Neuronal stem cell (in vitro differentiated cells): ENCODE measurements at regions not wholly inside any gene's neighbourhood (a gene's known extent, or its start where the extent isn't known, plus 50 kb on each side); places are given as distances from the start of the nearest gene placed in this dataset.

Experiments used
- DNase-seq: peaks from one replicate; pipeline ENCODE4 v3.0.0-alpha.2; 2013; ENCODE audit warnings: low spot score
- H2AFZ ChIP-seq: one replicate; pipeline ENCODE4 v1.6.1; 2013; ENCODE audit warnings: mild to moderate bottlenecking, low read length, inconsistent platforms
- H2AK5ac ChIP-seq: 2 replicates; pipeline ENCODE4 v1.6.1; 2013; ENCODE audit warnings: low read depth, mild to moderate bottlenecking, inconsistent platforms, low read length, moderate library complexity, mixed read lengths
- H2BK120ac ChIP-seq: 2 replicates; pipeline ENCODE4 v1.6.1; 2013; ENCODE audit warnings: low read depth, mild to moderate bottlenecking, inconsistent platforms, low read length, moderate library complexity, mixed read lengths
- H2BK12ac ChIP-seq: one replicate; pipeline ENCODE4 v1.6.1; 2013; ENCODE audit warnings: low read length, inconsistent platforms
- H2BK15ac ChIP-seq: 2 replicates; pipeline ENCODE4 v1.6.1; 2013; ENCODE audit warnings: mild to moderate bottlenecking, low read length, inconsistent platforms, mixed read lengths
- H2BK5ac ChIP-seq: one replicate; pipeline ENCODE4 v1.6.1; 2013; ENCODE audit warnings: inconsistent platforms, mild to moderate bottlenecking, low read length, moderate library complexity
- H3K14ac ChIP-seq: one replicate; pipeline ENCODE4 v1.6.1; 2013; ENCODE audit warnings: low read length, inconsistent platforms
- H3K18ac ChIP-seq: 2 replicates; pipeline ENCODE4 v1.6.1; 2013; ENCODE audit warnings: low read length, inconsistent platforms
- H3K23ac ChIP-seq: 2 replicates; pipeline ENCODE4 v1.6.1; 2013; ENCODE audit warnings: low read depth, mild to moderate bottlenecking, mixed read lengths, low read length, inconsistent platforms; ENCODE audit not compliant: poor library complexity
- H3K27ac ChIP-seq: replicated peaks from 3 replicates; pipeline ENCODE4 v1.5.1; 2013; ENCODE audit warnings: low read length, inconsistent platforms
- H3K27me3 ChIP-seq, 3 experiments: 2 replicates each; pipeline ENCODE4 v1.6.1; 2013; ENCODE audit warnings: low read length in 3 of 3, mild to moderate bottlenecking in 2 of 3, inconsistent platforms in 1 of 3, low read depth in 1 of 3, mixed read lengths in 1 of 3, moderate library complexity in 1 of 3; ENCODE audit not compliant: control insufficient read depth in 3 of 3, insufficient read depth in 3 of 3
- H3K36me3 ChIP-seq, 2 donors: replicated peaks in 1 of 2; 2 replicates each; pipeline ENCODE4 v1.6.1; 2013; ENCODE audit warnings: low read length in 2 of 2; ENCODE audit not compliant: control insufficient read depth in 2 of 2, insufficient read depth in 2 of 2
- H3K4ac ChIP-seq: 2 replicates; pipeline ENCODE4 v1.6.1; 2013; ENCODE audit warnings: inconsistent platforms, mild to moderate bottlenecking, low read length, moderate library complexity
- H3K4me1 ChIP-seq, 2 donors: 1 replicate in 1 of 2; 2 replicates in 1 of 2; pipeline ENCODE4 v1.6.1; 2013; ENCODE audit warnings: low read length in 2 of 2, low read depth in 1 of 2; ENCODE audit not compliant: control insufficient read depth in 2 of 2, insufficient read depth in 1 of 2
- H3K4me2 ChIP-seq: one replicate; pipeline ENCODE4 v1.6.1; 2013; ENCODE audit warnings: mild to moderate bottlenecking, low read length, inconsistent platforms; ENCODE audit not compliant: insufficient read depth, poor library complexity, severe bottlenecking
- H3K4me3 ChIP-seq, 2 donors: 2 replicates each; pipeline ENCODE4 v1.5.1; 2013; ENCODE audit warnings: low read length in 2 of 2, mild to moderate bottlenecking in 2 of 2, inconsistent platforms in 1 of 2, moderate library complexity in 1 of 2
- H3K79me1 ChIP-seq: one replicate; pipeline ENCODE4 v1.6.1; 2013; ENCODE audit warnings: low read depth, mild to moderate bottlenecking, inconsistent platforms, low read length, moderate library complexity
- H3K9ac ChIP-seq: one replicate; pipeline ENCODE4 v1.6.1; 2013; ENCODE audit warnings: mild to moderate bottlenecking, low read depth, low read length, inconsistent platforms; ENCODE audit not compliant: poor library complexity
- H3K9me3 ChIP-seq, 2 donors: replicated peaks in 1 of 2; 2 replicates each; pipeline versions ENCODE3 to v1.6.1; 2013; ENCODE audit warnings: low read length in 2 of 2, mild to moderate bottlenecking in 2 of 2, inconsistent platforms in 1 of 2, low read depth in 1 of 2, mixed read lengths in 1 of 2, moderate library complexity in 1 of 2; ENCODE audit not compliant: control insufficient read depth in 2 of 2, insufficient read depth in 1 of 2
- H4K8ac ChIP-seq: one replicate; pipeline ENCODE4 v1.6.1; 2013; ENCODE audit warnings: low read depth, mild to moderate bottlenecking, inconsistent platforms, low read length, moderate library complexity
- H4K91ac ChIP-seq: one replicate; pipeline ENCODE4 v1.6.1; 2013; ENCODE audit warnings: low read length, low read depth, mild to moderate bottlenecking, inconsistent platforms; ENCODE audit not compliant: poor library complexity
- WGBS, 2 donors: extraction: QIAGEN DNeasy Blood & Tissue Kit; methylation state at CpG; one replicate each; pipeline ENCODE4 v1.1.7; 2013; ENCODE audit warnings: missing lambda C conversion rate in 2 of 2, mixed read lengths in 1 of 2; ENCODE audit not compliant: insufficient read length in 2 of 2, insufficient replicate concordance in 1 of 2; ENCODE audit errors: extremely low coverage in 2 of 2; 5-methylcytosine and 5-hydroxymethylcytosine counted together

GRCh38 chr1:163768576-163768975 lies 446.8 kb downstream of the NUF2 start:
- WGBS, 2 donors, result no CpG with 5 or more reads among the region's 5 CpGs

GRCh38 chr1:163770265-163770664 lies 448.5 kb downstream of the NUF2 start:
- H2AFZ ChIP-seq, result no peak overlapping the region
- H4K91ac ChIP-seq, result no peak overlapping the region
- H3K9me3 ChIP-seq, result no peaks in the 10 kb centered on the region
- no peaks in the 10 kb centered on the region for H3K79me1 ChIP-seq
- H3K36me3 ChIP-seq, result no peaks in the 10 kb centered on the region
- H2BK5ac ChIP-seq, result no peak overlapping the region
- H2BK15ac ChIP-seq, result no peak overlapping the region
- no CpG with 5 or more reads among the region's 4 CpGs for WGBS, 2 donors
- H3K27me3 ChIP-seq, result no peaks in the 10 kb centered on the region
- H3K18ac ChIP-seq, result no peak overlapping the region
- no peak overlapping the region for H2BK12ac ChIP-seq
- H2BK120ac ChIP-seq, result no peak overlapping the region
- H3K14ac ChIP-seq, result no peak overlapping the region
- no peak overlapping the region for H4K8ac ChIP-seq
- H3K4me1 ChIP-seq, result no peaks in the 10 kb centered on the region
- no peak overlapping the region for H3K4me3 ChIP-seq
- H3K23ac ChIP-seq, result no peak overlapping the region
- no peak overlapping the region for H2AK5ac ChIP-seq
- H3K9ac ChIP-seq, result no peak overlapping the region
- no peak overlapping the region for H3K4me2 ChIP-seq
- H3K4ac ChIP-seq, result no peak overlapping the region
- H3K27ac ChIP-seq, result no peak overlapping the region
- no peak for DNase-seq

More at GRCh38 chr1:163768576-163768975, 446.8 kb downstream of the NUF2 start:
- Histone ChIP-seq H4K8ac (no peak overlapping the region), H3K27me3 (no peaks in the 10 kb centered on the region), H2BK15ac (no peak overlapping the region), H2BK5ac (no peak overlapping the region), H3K27ac (no peak overlapping the region), H3K9me3 (no peaks in the 10 kb centered on the region), H3K4ac (no peak overlapping the region), H2AK5ac (no peak overlapping the region), H3K23ac (no peak overlapping the region), H3K4me3 (no peak overlapping the region), H3K9ac (no peak overlapping the region), H2BK12ac (no peak overlapping the region), H2BK120ac (no peak overlapping the region), H3K4me2 (no peak overlapping the region), H4K91ac (no peak overlapping the region), H3K14ac (no peak overlapping the region), H3K4me1 (no peaks in the 10 kb centered on the region), H3K18ac (no peak overlapping the region), H3K36me3 (no peaks in the 10 kb centered on the region), H3K79me1 (no peaks in the 10 kb centered on the region), H2AFZ (no peak overlapping the region)
- no peak for DNase-seq

- H3K27me3 ChIP-seq, result no peaks in the 10 kb centered on the region
- H3K18ac ChIP-seq, result no peak overlapping the region
- DNase-seq, result no peak
- H3K4ac ChIP-seq, result no peak overlapping the region
- H3K27ac ChIP-seq, result no peak overlapping the region
- whole genome bisulfite sequencing, 2 donors, result no CpG with 5 or more reads among the region's 2 CpGs
- no peak overlapping the region for H2BK12ac ChIP-seq
- H4K91ac ChIP-seq, result no peak overlapping the region
- H3K9me3 ChIP-seq, result no peaks in the 10 kb centered on the region
- no peak overlapping the region for H2BK120ac ChIP-seq
- H2BK15ac ChIP-seq, result no peak overlapping the region
- no peak overlapping the region for H3K23ac ChIP-seq
- H2AFZ ChIP-seq, result no peak overlapping the region
- H3K4me3 ChIP-seq, result no peak overlapping the region
- H2BK5ac ChIP-seq, result no peak overlapping the region
- no peak overlapping the region for H3K14ac ChIP-seq
- no peak overlapping the region for H3K9ac ChIP-seq
- H3K79me1 ChIP-seq, result no peaks in the 10 kb centered on the region
- H3K4me2 ChIP-seq, result no peak overlapping the region
- no peaks in the 10 kb centered on the region for H3K36me3 ChIP-seq
- no peak overlapping the region for H2AK5ac ChIP-seq
- H3K4me1 ChIP-seq, result no peaks in the 10 kb centered on the region
- no peak overlapping the region for H4K8ac ChIP-seq
Observed at GRCh38 chr1:163771637-163772036, 449.9 kb downstream of the NUF2 start.

- no peak overlapping the region for H3K9ac ChIP-seq
- H3K4ac ChIP-seq, result no peak overlapping the region
- H3K23ac ChIP-seq, result no peak overlapping the region
- H3K14ac ChIP-seq, result no peak overlapping the region
- DNase-seq, result no peak
- H3K79me1 ChIP-seq, result no peaks in the 10 kb centered on the region
- H3K18ac ChIP-seq, result no peak overlapping the region
- no peaks in the 10 kb centered on the region for H3K36me3 ChIP-seq
- no peaks in the 10 kb centered on the region for H3K4me1 ChIP-seq
- no peak overlapping the region for H4K91ac ChIP-seq
- no peak overlapping the region for H2BK12ac ChIP-seq
- H2BK5ac ChIP-seq, result no peak overlapping the region
- no peak overlapping the region for H2BK15ac ChIP-seq
- no peak overlapping the region for H2AK5ac ChIP-seq
- H3K4me2 ChIP-seq, result no peak overlapping the region
- no peak overlapping the region for H3K27ac ChIP-seq
- H3K27me3 ChIP-seq, result no peaks in the 10 kb centered on the region
- no peaks in the 10 kb centered on the region for H3K9me3 ChIP-seq
- no peak overlapping the region for H2BK120ac ChIP-seq
- WGBS, 2 donors, result no CpG with 5 or more reads among the region's 1 CpG
- H2AFZ ChIP-seq, result no peak overlapping the region
- no peak overlapping the region for H3K4me3 ChIP-seq
- H4K8ac ChIP-seq, result no peak overlapping the region
Observed at GRCh38 chr1:163772246-163772645, 450.5 kb downstream of the NUF2 start.
